Mucosa of rectum (tissue), 2 donors: ENCODE measurements at regions not wholly inside any gene's neighbourhood (a gene's known extent, or its start where the extent isn't known, plus 50 kb on each side); places are given as distances from the start of the nearest gene placed in this dataset.

Source experiments
- H3K27ac ChIP-seq, 2 donors: one replicate each; pipeline ENCODE4 v1.7.0; 2013; ENCODE audit warnings: inconsistent platforms in 2 of 2, low read depth in 2 of 2, low read length in 2 of 2
- H3K27me3 ChIP-seq, 2 donors: one replicate each; pipeline ENCODE4 v1.7.0; 2013; ENCODE audit warnings: low read length in 2 of 2; ENCODE audit not compliant: control insufficient read depth in 2 of 2, insufficient read depth in 2 of 2
- H3K36me3 ChIP-seq, 2 donors: one replicate each; pipeline ENCODE4 v1.7.0; 2013; ENCODE audit warnings: low read length in 2 of 2; ENCODE audit not compliant: control insufficient read depth in 2 of 2, insufficient read depth in 2 of 2
- H3K4me1 ChIP-seq, 2 donors: one replicate each; pipeline ENCODE4 v1.7.0; 2013; ENCODE audit warnings: low read length in 2 of 2, mild to moderate bottlenecking in 1 of 2; ENCODE audit not compliant: control insufficient read depth in 2 of 2, insufficient read depth in 2 of 2
- H3K4me3 ChIP-seq, 2 donors: one replicate each; pipeline ENCODE4 v1.7.0; 2013; ENCODE audit warnings: low read length in 2 of 2
- H3K9ac ChIP-seq, 2 donors: one replicate each; pipeline ENCODE4 v1.7.0; 2013; ENCODE audit warnings: low read length in 2 of 2, low read depth in 1 of 2, mild to moderate bottlenecking in 1 of 2
- H3K9me3 ChIP-seq, 2 donors: one replicate each; pipeline ENCODE4 v1.7.0; 2013; ENCODE audit warnings: low read length in 2 of 2; ENCODE audit not compliant: control insufficient read depth in 2 of 2
- donor health status: healthy.
- donor health status: Normal muscosa, but diverticular disease.

GRCh38 chr7:12508554-12508953, 62.0 kb upstream of the SCIN start:
- no peak overlapping the region for H3K4me3 ChIP-seq
- H3K27me3 ChIP-seq: no peaks in the 10 kb centered on the region
- H3K9me3 ChIP-seq: no peaks in the 10 kb centered on the region
- no peak overlapping the region for H3K27ac ChIP-seq
- H3K9ac ChIP-seq: no peak overlapping the region
- no peaks in the 10 kb centered on the region for H3K36me3 ChIP-seq
- no peaks in the 10 kb centered on the region for H3K4me1 ChIP-seq

GRCh38 chr7:12517451-12517850, 53.1 kb upstream of the SCIN start:
- H3K36me3 ChIP-seq: no peaks in the 10 kb centered on the region
- no peak overlapping the region for H3K27ac ChIP-seq
- no peak overlapping the region for H3K4me3 ChIP-seq
- H3K27me3 ChIP-seq: no peaks in the 10 kb centered on the region
- no peaks in the 10 kb centered on the region for H3K4me1 ChIP-seq
- H3K9ac ChIP-seq: no peak overlapping the region
- no peaks in the 10 kb centered on the region for H3K9me3 ChIP-seq

GRCh38 chr7:12518920-12519681, 51.4 kb upstream of the SCIN start:
- Histone ChIP-seq H3K27me3 (no peaks in the 10 kb centered on the region), H3K9ac (no peak overlapping the region), H3K4me1 (no peaks in the 10 kb centered on the region), H3K27ac (no peak overlapping the region), H3K36me3 (no peaks in the 10 kb centered on the region), H3K9me3 (no peaks in the 10 kb centered on the region), H3K4me3 (no peak overlapping the region)

GRCh38 chr7:12519682-12520009, 50.9 kb upstream of the SCIN start:
- Histone ChIP-seq H3K9ac (no peak overlapping the region), H3K4me1 (no peaks in the 10 kb centered on the region), H3K36me3 (no peaks in the 10 kb centered on the region), H3K27ac (no peak overlapping the region), H3K27me3 (no peaks in the 10 kb centered on the region), H3K9me3 (no peaks in the 10 kb centered on the region), H3K4me3 (no peak overlapping the region)
